Peyer's patch (tissue), 4 donors: ENCODE measurements at regions not wholly inside any gene's neighbourhood (a gene's known extent, or its start where the extent isn't known, plus 50 kb on each side); places are given as distances from the start of the nearest gene placed in this dataset.

Experiments
- CTCF ChIP-seq, 6 experiments: fragments of 450-650 bp in 4 of 6; fragments of 200-600 bp in 2 of 6; sonication (generic) in 1 of 6; IDR thresholded peaks; one replicate each; pipeline ENCODE4 v1.5.1; 2017 to 2019; ENCODE audit warnings: antibody characterized with exemption in 6 of 6, mild to moderate bottlenecking in 3 of 6, moderate library complexity in 1 of 6
- POLR2A ChIP-seq, 2 donors: fragments of 450-650 bp; IDR thresholded peaks; one replicate each; pipeline ENCODE4 v1.5.1; 2017; ENCODE audit warnings: antibody characterized with exemption in 2 of 2, mild to moderate bottlenecking in 2 of 2, moderate library complexity in 2 of 2

DNA sequence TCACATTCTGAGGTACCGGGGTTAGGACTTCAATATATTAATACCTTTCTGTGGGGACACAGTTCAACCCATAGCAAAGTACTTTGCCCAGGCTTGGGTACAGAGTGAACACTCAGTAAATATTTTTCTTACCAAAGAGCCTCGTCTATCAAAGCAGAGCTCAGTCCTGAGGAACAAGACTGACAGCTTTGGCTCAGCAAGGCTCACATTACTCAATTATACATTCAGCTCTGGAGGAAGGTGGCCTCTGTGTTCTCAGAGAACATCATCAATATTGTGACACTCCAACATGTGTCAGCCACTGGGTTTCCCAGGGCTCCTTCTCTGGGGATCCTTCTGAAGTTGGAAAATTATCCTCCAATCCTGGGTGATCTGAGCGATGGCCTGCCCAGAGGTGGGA, 186.4 kb downstream of the NMUR2 start:
- TF ChIP-seq CTCF (IDR thresholded peaks at IDR 0.05) (no peak), POLR2A (IDR thresholded peaks at IDR 0.05) (no peak)
